ENCODE measurements at regions not wholly inside any gene's neighbourhood (a gene's known extent, or its start where the extent isn't known, plus 50 kb on each side); places are given as distances from the start of the nearest gene placed in this dataset.

DNA sequence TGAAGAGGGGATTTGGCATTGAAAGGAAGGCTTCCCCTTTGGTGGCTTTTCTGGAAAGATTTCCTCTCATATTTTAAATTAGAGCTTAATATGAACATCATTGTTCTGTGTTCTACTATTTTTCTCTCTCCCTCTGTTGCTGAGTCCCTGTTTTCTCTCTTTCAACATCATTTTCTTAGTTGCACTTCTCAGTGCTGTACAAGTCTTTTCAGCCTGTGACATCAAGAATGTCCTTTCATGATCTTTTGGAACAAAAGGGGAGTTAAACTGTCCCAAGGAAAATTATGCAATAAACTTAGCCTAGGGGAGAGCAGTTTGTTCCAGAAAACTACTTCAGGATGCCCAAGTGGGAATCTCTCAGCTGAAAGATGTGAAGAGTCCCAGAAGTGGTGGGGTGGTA is 325.1 kb downstream of the IL20RB start:
- TF ChIP-seq, protein P1, sequence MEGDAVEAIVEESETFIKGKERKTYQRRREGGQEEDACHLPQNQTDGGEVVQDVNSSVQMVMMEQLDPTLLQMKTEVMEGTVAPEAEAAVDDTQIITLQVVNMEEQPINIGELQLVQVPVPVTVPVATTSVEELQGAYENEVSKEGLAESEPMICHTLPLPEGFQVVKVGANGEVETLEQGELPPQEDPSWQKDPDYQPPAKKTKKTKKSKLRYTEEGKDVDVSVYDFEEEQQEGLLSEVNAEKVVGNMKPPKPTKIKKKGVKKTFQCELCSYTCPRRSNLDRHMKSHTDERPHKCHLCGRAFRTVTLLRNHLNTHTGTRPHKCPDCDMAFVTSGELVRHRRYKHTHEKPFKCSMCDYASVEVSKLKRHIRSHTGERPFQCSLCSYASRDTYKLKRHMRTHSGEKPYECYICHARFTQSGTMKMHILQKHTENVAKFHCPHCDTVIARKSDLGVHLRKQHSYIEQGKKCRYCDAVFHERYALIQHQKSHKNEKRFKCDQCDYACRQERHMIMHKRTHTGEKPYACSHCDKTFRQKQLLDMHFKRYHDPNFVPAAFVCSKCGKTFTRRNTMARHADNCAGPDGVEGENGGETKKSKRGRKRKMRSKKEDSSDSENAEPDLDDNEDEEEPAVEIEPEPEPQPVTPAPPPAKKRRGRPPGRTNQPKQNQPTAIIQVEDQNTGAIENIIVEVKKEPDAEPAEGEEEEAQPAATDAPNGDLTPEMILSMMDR (IDR thresholded peaks at IDR 0.05), result no peak
- no peak for TF ChIP-seq POLR2A (IDR thresholded peaks at IDR 0.05)
